H1 (cell line): ENCODE measurements at regions not wholly inside any gene's neighbourhood (a gene's known extent, or its start where the extent isn't known, plus 50 kb on each side); places are given as distances from the start of the nearest gene placed in this dataset.

ENCODE experiments used
- CTCF ChIA-PET: fragments of 300-600 bp; sonication (Branson Sonifier 250); formaldehyde crosslinking; loops from one replicate; lab custom pipeline; 2021; ENCODE audit not compliant: partially characterized antibody; lab: Charles Lee
- POLR2A ChIA-PET: fragments of 300-600 bp; sonication (Branson Sonifier 250); formaldehyde crosslinking; loops from one replicate; lab custom pipeline; 2021; ENCODE audit warnings: inconsistent platforms; ENCODE audit not compliant: partially characterized antibody; lab: Charles Lee
- DNase-seq, 2 experiments: peaks; one replicate each; pipeline versions ENCODE4 v3.0.0 to v3.0.0-alpha.2; 2010 to 2022; ENCODE audit warnings: low spot score in 2 of 2, low read depth in 1 of 2, mixed read lengths in 1 of 2
- FAIRE-seq: peaks from 2 replicates; lab custom pipeline; 2011; peaks lifted over from hg19 to GRCh38; lab: Jason Lieb, UNC
- H2AFZ ChIP-seq: 2 replicates; pipeline ENCODE4 v1.8.1; 2012; ENCODE audit warnings: low read length, inconsistent platforms
- H2AK5ac ChIP-seq: 2 replicates; pipeline ENCODE4 v1.6.1; 2013; ENCODE audit warnings: low read depth, low read length
- H2BK120ac ChIP-seq: replicated peaks from 2 replicates; pipeline ENCODE3; 2013; ENCODE audit warnings: low read depth, low read length, inconsistent platforms
- H2BK12ac ChIP-seq: 2 replicates; pipeline ENCODE4 v1.6.1; 2013; ENCODE audit warnings: low read depth, low read length
- H2BK15ac ChIP-seq: 2 replicates; pipeline ENCODE4 v1.6.1; 2013; ENCODE audit warnings: low read length
- H2BK20ac ChIP-seq: 2 replicates; pipeline ENCODE4 v1.6.1; 2013; ENCODE audit warnings: low read length
- H2BK5ac ChIP-seq: 2 replicates; pipeline ENCODE4 v1.6.1; 2013; ENCODE audit warnings: low read depth, low read length
- H3K14ac ChIP-seq: 2 replicates; pipeline ENCODE4 v1.6.1; 2013; ENCODE audit warnings: inconsistent platforms; ENCODE audit not compliant: insufficient read length
- H3K18ac ChIP-seq: 2 replicates; pipeline ENCODE4 v1.6.1; 2013; ENCODE audit warnings: low read length; ENCODE audit errors: extremely low read depth
- H3K23ac ChIP-seq: 2 replicates; pipeline ENCODE4 v1.6.1; 2013; ENCODE audit warnings: inconsistent platforms; ENCODE audit not compliant: insufficient read length
- H3K23me2 ChIP-seq: 2 replicates; pipeline ENCODE4 v1.6.1; 2013; ENCODE audit warnings: low read depth, low read length
- H3K27ac ChIP-seq: 2 replicates; pipeline ENCODE4 v1.6.1; 2011; ENCODE audit warnings: low read depth, low read length, inconsistent platforms
- H3K27me3 ChIP-seq, 4 experiments: replicated peaks in 1 of 4; 1 replicate in 1 of 4; 2 replicates in 3 of 4; pipeline versions ENCODE4 v1.6.1 to v1.8.1; 2011 to 2013; ENCODE audit warnings: low read length in 3 of 4, mild to moderate bottlenecking in 3 of 4, inconsistent platforms in 2 of 4, mixed read lengths in 2 of 4, moderate library complexity in 1 of 4; ENCODE audit not compliant: control insufficient read depth in 3 of 4, insufficient read depth in 3 of 4; ENCODE audit errors: extremely low read depth in 1 of 4
- H3K36me3 ChIP-seq, 4 experiments: 2 replicates each; pipeline versions ENCODE4 v1.6.1 to v1.8.1; 2011 to 2013; ENCODE audit warnings: mild to moderate bottlenecking in 4 of 4, low read length in 3 of 4, moderate library complexity in 2 of 4, control low read depth in 1 of 4, inconsistent platforms in 1 of 4; ENCODE audit not compliant: insufficient read depth in 4 of 4, control insufficient read depth in 2 of 4
- H3K4ac ChIP-seq: replicated peaks from 2 replicates; pipeline ENCODE3; 2013; ENCODE audit warnings: low read length, low read depth, mixed read lengths, inconsistent platforms; ENCODE audit not compliant: insufficient read length
- H3K4me1 ChIP-seq, 4 experiments: replicated peaks in 1 of 4; 1 replicate in 1 of 4; 2 replicates in 3 of 4; pipeline versions ENCODE4 v1.6.1 to v1.8.1; 2011 to 2013; ENCODE audit warnings: low read length in 3 of 4, inconsistent platforms in 2 of 4, mixed read lengths in 1 of 4; ENCODE audit not compliant: insufficient read depth in 4 of 4, control insufficient read depth in 3 of 4
- H3K4me2 ChIP-seq, 2 experiments: 2 replicates each; pipeline versions ENCODE4 v1.6.1 to v1.8.1; 2011 to 2013; ENCODE audit warnings: low read depth in 2 of 2, low read length in 2 of 2, control low read depth in 1 of 2, inconsistent platforms in 1 of 2, mild to moderate bottlenecking in 1 of 2; ENCODE audit not compliant: insufficient read depth in 1 of 2
- H3K4me3 ChIP-seq, 4 experiments: fragments of 200-600, 300-600 bp in 1 of 4; sonication (generic), shearing (Covaris generic), sonication (Bioruptor Twin) in 1 of 4; 2 replicates each; pipeline versions ENCODE4 v1.5.1 to v1.8.1; 2011 to 2016; ENCODE audit warnings: low read length in 4 of 4, low read depth in 3 of 4, control low read depth in 2 of 4, inconsistent platforms in 2 of 4, mild to moderate bottlenecking in 2 of 4, mixed read lengths in 1 of 4, moderate library complexity in 1 of 4; ENCODE audit not compliant: insufficient read depth in 2 of 4; ENCODE audit errors: extremely low read depth in 1 of 4
- H3K56ac ChIP-seq: replicated peaks from 2 replicates; pipeline ENCODE3; 2013; ENCODE audit warnings: low read depth, mild to moderate bottlenecking, mixed read lengths, low read length, inconsistent platforms; ENCODE audit not compliant: insufficient read length
- H3K79me1 ChIP-seq: 2 replicates; pipeline ENCODE4 v1.6.1; 2013; ENCODE audit warnings: low read depth, low read length, control low read depth
- H3K79me2 ChIP-seq, 2 experiments: 2 replicates each; pipeline versions ENCODE4 v1.6.1 to v1.8.1; 2012 to 2013; ENCODE audit warnings: low read length in 2 of 2, mild to moderate bottlenecking in 2 of 2, inconsistent platforms in 1 of 2; ENCODE audit not compliant: insufficient read depth in 2 of 2, control insufficient read depth in 1 of 2
- H3K9ac ChIP-seq, 4 experiments: replicated peaks in 1 of 4; 1 replicate in 1 of 4; 2 replicates in 3 of 4; pipeline versions ENCODE4 v1.6.1 to v1.8.1; 2011 to 2013; ENCODE audit warnings: low read depth in 3 of 4, low read length in 3 of 4, control low read depth in 2 of 4, mild to moderate bottlenecking in 2 of 4, moderate library complexity in 2 of 4, inconsistent platforms in 1 of 4; ENCODE audit errors: extremely low read depth in 1 of 4
- H3K9me3 ChIP-seq, 2 experiments: 2 replicates each; pipeline versions ENCODE4 v1.6.1 to v1.8.1; 2012 to 2013; ENCODE audit warnings: mild to moderate bottlenecking in 2 of 2, moderate library complexity in 2 of 2, control low read depth in 1 of 2, inconsistent platforms in 1 of 2, low read depth in 1 of 2, low read length in 1 of 2, mixed read lengths in 1 of 2; ENCODE audit not compliant: insufficient read depth in 2 of 2
- H4K20me1 ChIP-seq, 2 experiments: replicated peaks in 1 of 2; 2 replicates each; pipeline versions ENCODE3 to v1.8.1; 2011 to 2013; ENCODE audit warnings: inconsistent platforms in 2 of 2, low read length in 2 of 2, mild to moderate bottlenecking in 1 of 2; ENCODE audit not compliant: insufficient read depth in 2 of 2, control insufficient read depth in 1 of 2
- H4K5ac ChIP-seq: 2 replicates; pipeline ENCODE4 v1.6.1; 2013; ENCODE audit warnings: low read length, low read depth, mixed read lengths, inconsistent platforms; ENCODE audit not compliant: insufficient read length
- H4K8ac ChIP-seq: 2 replicates; pipeline ENCODE4 v1.8.0; 2013; ENCODE audit warnings: mild to moderate bottlenecking, moderate library complexity, low read length, inconsistent platforms; ENCODE audit not compliant: insufficient read depth; ENCODE audit errors: extremely low read depth
- H4K91ac ChIP-seq: replicated peaks from 2 replicates; pipeline ENCODE3; 2013; ENCODE audit warnings: low read length, mixed read lengths, inconsistent platforms; ENCODE audit not compliant: insufficient read length
- CBX5 ChIP-seq: fragments of 300-800, 300-1000 bp; sonication (generic); IDR thresholded peaks from 2 replicates; pipeline ENCODE4 v1.7.1; 2016; ENCODE audit warnings: antibody characterized with exemption, low read length, low read depth
- CREB1 ChIP-seq: IDR thresholded peaks from 2 replicates; pipeline ENCODE4 v1.6.1; 2012; ENCODE audit warnings: inconsistent platforms
- EGR1 ChIP-seq: IDR thresholded peaks from 2 replicates; pipeline ENCODE4 v1.6.1; 2011; ENCODE audit warnings: low read depth, low read length, borderline replicate concordance
- EP300 ChIP-seq, 2 experiments: IDR thresholded peaks; 1 replicate in 1 of 2; 2 replicates in 1 of 2; pipeline ENCODE4 v1.6.1; 2011 to 2012; ENCODE audit warnings: low read depth in 2 of 2, low read length in 2 of 2, mild to moderate bottlenecking in 2 of 2, borderline replicate concordance in 1 of 2, inconsistent platforms in 1 of 2, moderate library complexity in 1 of 2
- EZH2 ChIP-seq: fragments of 200-600 bp; sonication (generic); IDR thresholded peaks from 2 replicates; pipeline ENCODE4 v1.7.1; 2012; ENCODE audit warnings: low read depth, mild to moderate bottlenecking, moderate library complexity, low read length, inconsistent platforms; ENCODE audit not compliant: severe bottlenecking
- HDAC2 ChIP-seq, 2 experiments: fragments of 300-600 bp in 1 of 2; sonication (generic) in 1 of 2; IDR thresholded peaks; 2 replicates each; pipeline ENCODE4 v1.6.1; 2011 to 2012; ENCODE audit warnings: low read depth in 2 of 2, low read length in 2 of 2, mild to moderate bottlenecking in 2 of 2, moderate library complexity in 2 of 2, borderline replicate concordance in 1 of 2, inconsistent platforms in 1 of 2
- JUN ChIP-seq: IDR thresholded peaks from 2 replicates; pipeline ENCODE4 v1.6.1; 2011; ENCODE audit warnings: low read depth, mild to moderate bottlenecking, improper control_type of control experiment, low read length
- JUND ChIP-seq: IDR thresholded peaks from 2 replicates; pipeline ENCODE4 v1.6.1; 2011; ENCODE audit warnings: mild to moderate bottlenecking, improper control_type of control experiment, low read length
- NANOG ChIP-seq: IDR thresholded peaks from 2 replicates; pipeline ENCODE4 v1.6.1; 2011; ENCODE audit warnings: low read length, low read depth, mild to moderate bottlenecking, inconsistent platforms; ENCODE audit not compliant: insufficient read depth, poor library complexity, severe bottlenecking
- POU5F1 ChIP-seq: IDR thresholded peaks from 2 replicates; pipeline ENCODE4 v1.6.1; 2011; ENCODE audit warnings: low read depth, mild to moderate bottlenecking, low read length, moderate library complexity
- RAD21 ChIP-seq, 2 experiments: IDR thresholded peaks in 1 of 2; conservative IDR thresholded peaks in 1 of 2; 2 replicates each; pipeline ENCODE4 v1.6.1; 2011; ENCODE audit warnings: low read depth in 2 of 2, low read length in 2 of 2, improper control_type of control experiment in 1 of 2, inconsistent platforms in 1 of 2, mild to moderate bottlenecking in 1 of 2, moderate library complexity in 1 of 2
- SAP30 ChIP-seq: fragments of 300-600 bp; sonication (generic); IDR thresholded peaks from 2 replicates; pipeline ENCODE4 v1.7.1; 2012; ENCODE audit warnings: low read length, moderate library complexity, mild to moderate bottlenecking, inconsistent platforms; ENCODE audit not compliant: insufficient read depth, insufficient replicate concordance
- SIRT6 ChIP-seq: IDR thresholded peaks from one replicate; pipeline ENCODE4 v1.7.1; 2012; ENCODE audit warnings: low read length, inconsistent platforms
- SUZ12 ChIP-seq: fragments of 200-600 bp; sonication (generic); IDR thresholded peaks from 2 replicates; pipeline ENCODE4 v1.6.1; 2012; ENCODE audit warnings: mild to moderate bottlenecking, inconsistent platforms, low read length, moderate library complexity, mixed read lengths
- TAF7 ChIP-seq: optimal IDR thresholded peaks from 2 replicates; pipeline ENCODE3; 2011; ENCODE audit warnings: low read depth, mild to moderate bottlenecking, inconsistent platforms, low read length, moderate library complexity, borderline replicate concordance
- WGBS, 2 experiments: shearing (Covaris generic) in 1 of 2; methylation state at CpG; one replicate each; pipeline versions ENCODE4 v1.1.6 to v1.1.7; 2013 to 2015; ENCODE audit warnings: low lambda C conversion rate in 2 of 2, mixed read lengths in 2 of 2, inconsistent platforms in 1 of 2, low coverage in 1 of 2, missing lambda C conversion rate in 1 of 2; ENCODE audit not compliant: insufficient replicate concordance in 2 of 2, insufficient coverage in 1 of 2, insufficient read length in 1 of 2; ENCODE audit errors: extremely low coverage in 1 of 2, missing lambda C conversion rate in 1 of 2; 5-methylcytosine and 5-hydroxymethylcytosine counted together

GRCh38 chr13:39897636-39898035, 242.2 kb downstream of the COG6 start:
- Histone ChIP-seq H3K14ac (no peak overlapping the region), H3K4me3 (no peak overlapping the region), H3K79me1 (no peaks in the 10 kb centered on the region), H2BK15ac (no peak overlapping the region), H3K4me1 (no peaks in the 10 kb centered on the region), H4K5ac (no peak overlapping the region), H3K27me3 (no peaks in the 10 kb centered on the region), H4K91ac (no peak overlapping the region), H2BK120ac (no peak overlapping the region), H3K4me2 (no peak overlapping the region), H2AK5ac (no peak overlapping the region), H2AFZ (no peak overlapping the region), H3K27ac (no peak overlapping the region), H3K56ac (no peak overlapping the region), H3K23ac (no peak overlapping the region), H3K18ac (no peak overlapping the region), H3K36me3 (no peaks in the 10 kb centered on the region), H2BK20ac (no peak overlapping the region), H3K23me2 (no peaks in the 10 kb centered on the region), H3K9ac (no peak overlapping the region), H3K4ac (no peak overlapping the region), H2BK12ac (no peak overlapping the region), H4K8ac (no peak overlapping the region), H4K20me1 (no peaks in the 10 kb centered on the region), H3K79me2 (no peaks in the 10 kb centered on the region), H2BK5ac (no peak overlapping the region), H3K9me3 (no peaks in the 10 kb centered on the region)
- no peak for FAIRE-seq
- ChIA-PET POLR2A (no interaction called here), CTCF (no interaction called here)
- WGBS, 2 experiments = 87% methylated on average over 5 of the region's 5 CpGs; no CpG with 5 or more reads in 1 of the 2 experiments
- no peak for DNase-seq
- TF ChIP-seq CREB1 (no peak), JUN (no peak), SIRT6 (no peak), TAF7 (no peak), RAD21 (IDR thresholded peaks at IDR 0.05 in 1 of 2, conservative IDR thresholded peaks at IDR 0.05 in 1 of 2; ENCODE audit: low read depth in 2 of 2, low read length in 2 of 2) (no peak), EGR1 (no peak), SUZ12 (no peak), CBX5 (no peak), EP300 (IDR thresholded peaks at IDR 0.05; ENCODE audit: borderline replicate concordance in 1 of 2, low read depth in 2 of 2, low read length in 2 of 2) (no peak), HDAC2 (IDR thresholded peaks at IDR 0.05; ENCODE audit: borderline replicate concordance in 1 of 2, low read depth in 2 of 2, low read length in 2 of 2) (no peak), JUND (no peak), POU5F1 (no peak), SAP30 (no peak), EZH2 (no peak), NANOG (no peak)
- TF ChIP-seq, all 59 proteins: peak for 0
